Suprapubic skin (tissue), 4 donors: ENCODE measurements at regions not wholly inside any gene's neighbourhood (a gene's known extent, or its start where the extent isn't known, plus 50 kb on each side); places are given as distances from the start of the nearest gene placed in this dataset.

Experiments used
- DNase-seq, 2 donors: peaks; one replicate each; pipeline ENCODE4 v3.0.0-alpha.2; 2019; ENCODE audit warnings: low spot score in 2 of 2
- H3K27ac ChIP-seq: fragments of 200-600 bp; sonication (generic); one replicate; pipeline ENCODE4 v1.5.1; 2019
- H3K27me3 ChIP-seq: fragments of 200-600 bp; sonication (generic); one replicate; pipeline ENCODE4 v1.5.1; 2019
- H3K36me3 ChIP-seq: fragments of 200-600 bp; sonication (generic); one replicate; pipeline ENCODE4 v1.5.1; 2019
- H3K4me1 ChIP-seq: fragments of 200-600 bp; sonication (generic); one replicate; pipeline ENCODE4 v1.5.1; 2019
- H3K4me3 ChIP-seq: fragments of 200-600 bp; sonication (generic); one replicate; pipeline ENCODE4 v1.5.1; 2019; ENCODE audit warnings: mild to moderate bottlenecking
- H3K9me3 ChIP-seq: fragments of 200-600 bp; sonication (generic); one replicate; pipeline ENCODE4 v1.5.1; 2019
- EP300 ChIP-seq: sonication (generic); formaldehyde crosslinking; IDR thresholded peaks from one replicate; pipeline ENCODE4 v1.6.1; 2017; ENCODE audit warnings: antibody characterized with exemption
- POLR2A ChIP-seq, 2 donors: fragments of 450-650 bp; IDR thresholded peaks; one replicate each; pipeline ENCODE4 v1.6.1; 2017; ENCODE audit warnings: antibody characterized with exemption in 2 of 2, mild to moderate bottlenecking in 2 of 2, moderate library complexity in 2 of 2
- POLR2AphosphoS5 ChIP-seq, 3 donors: sonication (generic); formaldehyde crosslinking; IDR thresholded peaks; one replicate each; pipeline ENCODE4 v1.6.1; 2017; ENCODE audit warnings: antibody characterized with exemption in 3 of 3
- whole genome bisulfite sequencing: methylation state at CpG from one replicate; pipeline ENCODE4 v1.1.5; 2018; 5-methylcytosine and 5-hydroxymethylcytosine counted together
- TF ChIP-seq, protein P1 (sequence below), 2 donors: fragments of 200-600 bp in 1 of 2; fragments of 450-650 bp in 1 of 2; sonication (generic) in 1 of 2; IDR thresholded peaks; one replicate each; pipeline ENCODE4 v1.5.1; 2016 to 2019; ENCODE audit warnings: antibody characterized with exemption in 2 of 2, mild to moderate bottlenecking in 1 of 2, moderate library complexity in 1 of 2

DNA sequence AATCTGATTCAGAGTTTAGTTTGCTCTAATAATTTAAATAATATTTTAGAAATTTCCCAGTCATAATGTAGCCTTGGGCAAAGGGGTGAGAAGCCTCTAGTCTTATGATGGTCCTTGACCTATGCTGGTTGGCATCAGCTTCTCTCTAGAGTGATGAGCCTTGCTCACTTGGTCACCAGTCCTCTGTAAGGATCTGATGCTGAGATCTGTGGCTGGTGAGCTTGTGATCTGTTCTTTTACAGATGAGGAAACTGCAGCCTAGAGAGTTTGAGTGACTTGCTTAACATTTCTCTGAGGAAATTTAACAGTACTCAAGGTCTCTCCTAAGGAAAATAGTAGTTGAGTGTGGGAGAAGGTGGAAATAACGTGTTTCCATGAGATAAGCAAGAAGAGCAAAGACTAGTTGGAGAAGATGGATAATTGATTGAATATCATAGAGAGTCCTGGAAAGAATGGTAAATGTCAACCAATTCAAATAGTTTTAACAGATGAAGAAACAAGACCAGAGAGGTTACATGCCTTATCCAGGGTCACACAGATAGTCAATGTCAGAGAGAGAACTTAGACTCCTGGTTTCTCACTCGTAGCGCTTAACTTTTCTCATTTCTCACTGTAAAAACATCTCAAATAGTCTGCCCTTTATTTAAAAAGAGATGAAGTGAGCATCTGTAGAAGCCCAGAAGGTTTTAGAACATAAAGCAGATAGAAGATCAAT is 89.7 kb upstream of the ETV6 start:
- no peak overlapping the region for H3K27ac ChIP-seq
- no peaks in the 10 kb centered on the region for H3K27me3 ChIP-seq
- H3K36me3 ChIP-seq = no peaks in the 10 kb centered on the region
- no peak overlapping the region for H3K4me3 ChIP-seq
- TF ChIP-seq, protein P1, sequence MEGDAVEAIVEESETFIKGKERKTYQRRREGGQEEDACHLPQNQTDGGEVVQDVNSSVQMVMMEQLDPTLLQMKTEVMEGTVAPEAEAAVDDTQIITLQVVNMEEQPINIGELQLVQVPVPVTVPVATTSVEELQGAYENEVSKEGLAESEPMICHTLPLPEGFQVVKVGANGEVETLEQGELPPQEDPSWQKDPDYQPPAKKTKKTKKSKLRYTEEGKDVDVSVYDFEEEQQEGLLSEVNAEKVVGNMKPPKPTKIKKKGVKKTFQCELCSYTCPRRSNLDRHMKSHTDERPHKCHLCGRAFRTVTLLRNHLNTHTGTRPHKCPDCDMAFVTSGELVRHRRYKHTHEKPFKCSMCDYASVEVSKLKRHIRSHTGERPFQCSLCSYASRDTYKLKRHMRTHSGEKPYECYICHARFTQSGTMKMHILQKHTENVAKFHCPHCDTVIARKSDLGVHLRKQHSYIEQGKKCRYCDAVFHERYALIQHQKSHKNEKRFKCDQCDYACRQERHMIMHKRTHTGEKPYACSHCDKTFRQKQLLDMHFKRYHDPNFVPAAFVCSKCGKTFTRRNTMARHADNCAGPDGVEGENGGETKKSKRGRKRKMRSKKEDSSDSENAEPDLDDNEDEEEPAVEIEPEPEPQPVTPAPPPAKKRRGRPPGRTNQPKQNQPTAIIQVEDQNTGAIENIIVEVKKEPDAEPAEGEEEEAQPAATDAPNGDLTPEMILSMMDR (IDR thresholded peaks at IDR 0.05) = no peak
- TF ChIP-seq EP300 (no peak), POLR2AphosphoS5 (IDR thresholded peaks at IDR 0.05) (no peak), POLR2A (IDR thresholded peaks at IDR 0.05) (no peak)
- no peak for DNase-seq
- WGBS = 87% methylated on average over 3 of the region's 3 CpGs
- H3K4me1 ChIP-seq = peaks cover 8% of the 10 kb centered on the region
- H3K9me3 ChIP-seq = no peaks in the 10 kb centered on the region

DNA sequence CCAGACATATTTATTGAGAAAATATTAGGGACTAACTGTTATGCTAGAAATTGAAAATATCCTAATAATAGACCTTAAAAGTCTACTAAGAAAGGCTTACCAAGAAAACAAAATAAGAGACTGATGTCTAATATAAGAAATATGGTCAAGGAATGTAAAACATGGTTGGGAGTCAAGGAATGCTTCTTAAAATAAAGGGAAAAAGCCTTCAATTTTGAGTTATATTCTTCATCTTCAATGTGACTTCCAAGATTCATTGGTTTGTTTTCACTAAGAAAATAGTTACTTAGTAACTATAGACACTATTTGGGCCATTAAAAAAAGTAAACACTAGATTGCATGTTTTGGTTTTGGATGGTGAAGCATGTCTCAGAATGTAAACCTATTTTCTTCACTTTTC is 88.1 kb upstream of the ETV6 start:
- no peaks in the 10 kb centered on the region for H3K36me3 ChIP-seq
- H3K27ac ChIP-seq = no peak overlapping the region
- no peaks in the 10 kb centered on the region for H3K27me3 ChIP-seq
- H3K4me3 ChIP-seq = no peak overlapping the region
- DNase-seq = no peak
- H3K4me1 ChIP-seq = no peaks in the 10 kb centered on the region
- no peaks in the 10 kb centered on the region for H3K9me3 ChIP-seq
- TF ChIP-seq POLR2A (IDR thresholded peaks at IDR 0.05) (no peak), EP300 (no peak), POLR2AphosphoS5 (IDR thresholded peaks at IDR 0.05) (no peak)
- TF ChIP-seq, protein P1 (IDR thresholded peaks at IDR 0.05) = no peak

DNA sequence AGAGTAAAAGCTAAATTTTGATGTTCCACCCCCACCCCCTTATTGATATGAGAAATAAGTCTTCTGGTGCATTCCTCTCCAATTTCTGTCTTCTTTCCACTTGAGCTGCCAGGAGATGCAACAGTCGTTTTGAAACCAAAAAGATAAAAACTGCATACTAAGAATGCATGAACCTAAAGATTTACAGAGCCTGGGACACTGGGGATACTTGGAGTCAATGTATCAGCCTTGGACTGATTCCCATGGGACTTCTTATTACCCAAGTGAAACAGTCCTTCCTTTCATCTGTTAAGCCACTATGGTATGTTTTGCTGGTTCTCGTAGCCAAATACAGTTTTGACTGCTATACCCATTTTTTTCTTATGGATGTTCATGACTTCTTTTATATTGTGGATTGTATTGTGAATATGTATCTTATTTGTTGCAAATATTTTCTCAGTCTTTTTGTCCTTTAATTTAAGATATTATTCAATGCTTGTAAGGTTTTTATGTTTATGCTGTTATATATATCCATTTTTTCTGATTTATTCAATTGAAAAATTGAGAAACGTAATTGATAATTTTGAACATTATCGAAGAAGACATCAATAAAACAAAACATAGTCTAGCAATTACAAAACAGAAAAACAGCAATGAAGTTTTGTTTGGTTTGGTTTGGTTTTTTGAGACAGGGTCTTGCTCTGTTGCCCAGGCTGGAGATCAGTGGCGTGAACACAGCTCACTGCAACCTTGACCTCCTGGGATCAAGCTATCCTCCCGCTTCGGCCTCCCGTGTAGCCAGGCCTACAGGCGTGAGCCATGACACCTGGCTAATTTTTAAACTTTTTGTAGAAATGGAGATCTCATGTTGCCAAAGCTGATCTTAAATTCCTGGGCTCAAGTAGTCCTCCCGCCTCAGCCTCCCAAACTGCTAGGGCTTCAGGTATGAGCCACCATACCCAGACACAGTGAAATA is 85.4 kb upstream of the ETV6 start:
- Histone ChIP-seq H3K4me1 (no peaks in the 10 kb centered on the region), H3K36me3 (no peaks in the 10 kb centered on the region)

DNA sequence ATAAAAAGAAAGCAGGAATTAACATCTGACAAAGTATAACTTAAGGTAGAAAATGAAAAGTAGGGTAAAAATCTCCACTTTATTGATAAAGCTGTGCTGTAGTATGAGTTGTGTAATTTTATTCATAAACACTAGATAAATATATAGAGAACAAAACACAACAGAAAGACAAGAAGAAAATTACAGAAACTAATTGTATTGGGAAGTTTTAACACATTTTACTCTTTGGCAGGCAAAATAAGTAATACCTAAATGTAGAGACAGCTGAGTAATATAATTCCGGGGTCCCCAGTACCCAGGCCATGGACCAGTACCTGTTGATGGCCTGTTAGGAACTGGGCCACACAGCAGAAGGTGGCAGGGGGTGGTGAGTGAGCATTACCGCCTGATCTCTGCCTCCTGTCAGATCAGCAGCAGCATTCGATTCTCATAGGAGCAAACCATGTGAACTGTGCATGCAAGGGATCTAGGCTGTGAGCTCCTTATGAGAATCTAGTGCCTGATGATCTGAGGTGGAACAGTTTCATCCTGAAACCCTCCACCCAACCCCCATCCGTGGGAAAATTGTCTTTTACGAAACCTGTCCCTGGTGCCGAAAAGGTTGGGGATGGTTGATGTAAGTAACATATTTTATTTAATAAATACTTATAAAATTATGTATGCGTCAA is 84.4 kb upstream of the ETV6 start:
- H3K4me3 ChIP-seq = no peak overlapping the region
- no peak overlapping the region for H3K27ac ChIP-seq
- H3K27me3 ChIP-seq = no peaks in the 10 kb centered on the region
- H3K4me1 ChIP-seq = no peaks in the 10 kb centered on the region
- no peaks in the 10 kb centered on the region for H3K36me3 ChIP-seq
- DNase-seq = no peak
- TF ChIP-seq EP300 (no peak), POLR2A (IDR thresholded peaks at IDR 0.05) (no peak), POLR2AphosphoS5 (IDR thresholded peaks at IDR 0.05) (no peak)
- TF ChIP-seq, protein P1 (IDR thresholded peaks at IDR 0.05) = no peak
- no peaks in the 10 kb centered on the region for H3K9me3 ChIP-seq
- WGBS = 91% methylated on average over 7 of the region's 7 CpGs

More for the DNA sequence above, 85.4 kb upstream of the ETV6 start:
- Histone ChIP-seq H3K9me3 (no peaks in the 10 kb centered on the region), H3K27ac (no peak overlapping the region), H3K27me3 (no peaks in the 10 kb centered on the region), H3K4me3 (no peak overlapping the region)
- 87% methylated on average over 10 of the region's 10 CpGs for WGBS
- no peak for DNase-seq
- TF ChIP-seq, protein P1 (IDR thresholded peaks at IDR 0.05) = no peak

DNA sequence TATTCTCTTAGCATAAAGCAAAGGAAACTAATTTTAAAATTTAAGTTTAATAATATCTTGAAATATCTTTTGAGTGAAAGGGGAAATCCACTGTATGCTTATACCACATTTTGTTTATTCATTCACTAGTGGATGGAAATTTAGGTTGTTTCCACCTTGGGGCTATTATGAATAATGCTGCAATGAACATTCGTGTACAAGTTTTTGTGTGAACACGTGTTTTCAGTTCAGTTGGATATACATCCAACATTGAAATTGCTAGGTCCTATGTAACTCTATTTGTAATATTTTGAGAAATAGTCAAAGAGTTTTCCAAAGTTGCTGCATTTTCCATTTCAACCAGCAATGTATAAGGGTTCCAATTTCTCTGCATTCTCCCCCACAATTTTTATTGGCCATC is 83.7 kb upstream of the ETV6 start:
- Histone ChIP-seq H3K27me3 (no peaks in the 10 kb centered on the region), H3K4me3 (no peak overlapping the region), H3K36me3 (no peaks in the 10 kb centered on the region), H3K9me3 (no peaks in the 10 kb centered on the region), H3K27ac (no peak overlapping the region), H3K4me1 (no peaks in the 10 kb centered on the region)
- no peak for DNase-seq
- TF ChIP-seq, protein P1 (IDR thresholded peaks at IDR 0.05) = no peak
- TF ChIP-seq POLR2A (IDR thresholded peaks at IDR 0.05) (no peak), EP300 (no peak), POLR2AphosphoS5 (IDR thresholded peaks at IDR 0.05) (no peak)
- 46% methylated on average over 2 of the region's 2 CpGs for WGBS
